ENCODE measurements at regions not wholly inside any gene's neighbourhood (a gene's known extent, or its start where the extent isn't known, plus 50 kb on each side); places are given as distances from the start of the nearest gene placed in this dataset.

DNA sequence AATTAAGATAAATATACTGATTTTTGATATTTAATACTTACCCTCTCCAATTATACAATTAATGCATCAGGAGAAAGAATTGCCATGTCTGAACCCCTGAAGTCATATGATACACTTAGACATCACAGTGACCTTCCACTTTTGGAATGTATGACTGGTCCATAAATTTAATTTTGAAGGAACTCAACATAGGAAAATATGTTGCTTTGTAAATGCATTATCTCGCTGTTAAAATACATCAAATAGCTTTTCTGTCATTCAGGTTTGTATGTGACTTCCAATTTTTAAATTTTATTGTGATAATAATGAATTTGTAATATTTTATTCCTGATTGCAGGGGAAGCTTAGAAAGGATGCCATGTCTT lies 631.9 kb upstream of the ANKRD30A start:
- TF ChIP-seq CTCF (IDR thresholded peaks at IDR 0.05) (no peak), POLR2AphosphoS5 (IDR thresholded peaks at IDR 0.05) (no peak), POLR2A (IDR thresholded peaks at IDR 0.05) (no peak)
